Psoas muscle (tissue), 7 donors: ENCODE measurements at regions not wholly inside any gene's neighbourhood (a gene's known extent, or its start where the extent isn't known, plus 50 kb on each side); places are given as distances from the start of the nearest gene placed in this dataset.

Experiments
- ATAC-seq, 4 donors: fragments of 200-7000 bp; cut with Tn5 transposase; one replicate each; pipeline ENCODE4 v1.9.1; 2020; ENCODE audit warnings: moderate library complexity in 3 of 4, mild to moderate bottlenecking in 2 of 4
- DNase-seq, 2 donors: peaks; one replicate each; pipeline ENCODE4 v3.0.0-alpha.2; 2020
- H3K27ac ChIP-seq: fragments of 200-600 bp; one replicate; pipeline ENCODE4 v1.8.0; 2022
- H3K27me3 ChIP-seq, 3 donors: fragments of 200-600 bp in 1 of 3; one replicate each; pipeline versions ENCODE4 v1.6.1 to v1.8.0; 2013 to 2022; ENCODE audit warnings: low read length in 2 of 3, mild to moderate bottlenecking in 2 of 3, moderate library complexity in 1 of 3; ENCODE audit not compliant: insufficient read depth in 3 of 3
- H3K36me3 ChIP-seq, 2 donors: fragments of 200-600 bp in 1 of 2; one replicate each; pipeline versions ENCODE4 v1.6.1 to v1.8.0; 2013 to 2022; ENCODE audit warnings: low read depth in 1 of 2, mild to moderate bottlenecking in 1 of 2, moderate library complexity in 1 of 2; ENCODE audit not compliant: insufficient read depth in 1 of 2
- H3K4me1 ChIP-seq: fragments of 200-600 bp; one replicate; pipeline ENCODE4 v1.8.0; 2022
- H3K4me3 ChIP-seq: fragments of 200-600 bp; one replicate; pipeline ENCODE4 v1.8.0; 2022; ENCODE audit warnings: mild to moderate bottlenecking
- H3K9me3 ChIP-seq: fragments of 200-600 bp; one replicate; pipeline ENCODE4 v1.8.0; 2022
- WGBS, 3 donors: extraction: QIAGEN DNeasy Blood & Tissue Kit; methylation state at CpG; one replicate each; pipeline versions ENCODE4 v1.1.6 to v1.1.7; 2013; 5-methylcytosine and 5-hydroxymethylcytosine counted together
- intact Hi-C, 2 donors: fragments of 100-400 bp; cut with DNase I; formaldehyde crosslinking; loops; one replicate each; pipeline versions ENCODE4 v1.11.0 to v1.14.2; 2022
- TF ChIP-seq, protein P1 (sequence below): fragments of 200-600 bp; IDR thresholded peaks from one replicate; pipeline ENCODE4 v1.8.0; 2022; ENCODE audit warnings: antibody characterized with exemption
- donor health status: healthy with polysubstance abuse.
- donor health status: DM: no; HTN: no; CAD: no; lungs with moderate emphysema.
- donor health status: Bipolar disorder and iron deficiency.
- donor health status: healthy.
- donor health status: DM: yes; HTN: yes; CAD: no.
- donor health status: DM: no; HTN: no; CAD: no.
- donor health status: DM: yes; HTN: yes; CAD: no.

GRCh38 chr4:155564086-155564485 is 102.6 kb upstream of the GUCY1A1 start:
- TF ChIP-seq, protein P1, sequence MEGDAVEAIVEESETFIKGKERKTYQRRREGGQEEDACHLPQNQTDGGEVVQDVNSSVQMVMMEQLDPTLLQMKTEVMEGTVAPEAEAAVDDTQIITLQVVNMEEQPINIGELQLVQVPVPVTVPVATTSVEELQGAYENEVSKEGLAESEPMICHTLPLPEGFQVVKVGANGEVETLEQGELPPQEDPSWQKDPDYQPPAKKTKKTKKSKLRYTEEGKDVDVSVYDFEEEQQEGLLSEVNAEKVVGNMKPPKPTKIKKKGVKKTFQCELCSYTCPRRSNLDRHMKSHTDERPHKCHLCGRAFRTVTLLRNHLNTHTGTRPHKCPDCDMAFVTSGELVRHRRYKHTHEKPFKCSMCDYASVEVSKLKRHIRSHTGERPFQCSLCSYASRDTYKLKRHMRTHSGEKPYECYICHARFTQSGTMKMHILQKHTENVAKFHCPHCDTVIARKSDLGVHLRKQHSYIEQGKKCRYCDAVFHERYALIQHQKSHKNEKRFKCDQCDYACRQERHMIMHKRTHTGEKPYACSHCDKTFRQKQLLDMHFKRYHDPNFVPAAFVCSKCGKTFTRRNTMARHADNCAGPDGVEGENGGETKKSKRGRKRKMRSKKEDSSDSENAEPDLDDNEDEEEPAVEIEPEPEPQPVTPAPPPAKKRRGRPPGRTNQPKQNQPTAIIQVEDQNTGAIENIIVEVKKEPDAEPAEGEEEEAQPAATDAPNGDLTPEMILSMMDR, result no peak
- 68 to 77% (median 74%) methylated on average over 2 of the region's 2 CpGs for WGBS, 3 donors
- no peaks in the 10 kb centered on the region for H3K36me3 ChIP-seq
- no peak overlapping the region for H3K27ac ChIP-seq
- no peaks in the 10 kb centered on the region for H3K27me3 ChIP-seq
- ATAC-seq, result no peak
- no peaks in the 10 kb centered on the region for H3K4me1 ChIP-seq
- H3K9me3 ChIP-seq, result no peaks in the 10 kb centered on the region
- no peak for DNase-seq
- intact Hi-C loops, result no loop called here
- H3K4me3 ChIP-seq, result no peak overlapping the region

DNA sequence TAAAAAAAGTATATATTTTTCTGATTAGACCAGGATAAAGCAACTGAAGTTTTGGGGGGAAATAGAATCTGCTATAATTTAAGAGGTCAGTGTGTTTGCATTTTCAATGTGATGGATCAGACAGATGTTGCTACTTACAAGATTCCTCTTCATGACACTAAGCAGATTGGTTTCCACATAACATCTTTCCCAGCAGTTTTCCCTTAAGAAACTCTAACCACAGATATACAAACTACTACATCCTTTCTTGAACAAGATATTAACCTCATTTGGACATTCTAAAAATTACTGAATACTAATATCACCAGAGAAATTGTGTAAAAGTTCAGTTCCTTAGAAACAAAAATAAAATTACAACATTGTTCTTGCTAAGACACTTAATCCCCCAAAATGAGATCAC is 106.7 kb upstream of the GUCY1A1 start:
- no peaks in the 10 kb centered on the region for H3K36me3 ChIP-seq
- H3K27me3 ChIP-seq, result no peaks in the 10 kb centered on the region
- H3K9me3 ChIP-seq, result no peaks in the 10 kb centered on the region
- DNase-seq (no peak), ATAC-seq (no peak)
- TF ChIP-seq, protein P1, result no peak
- intact Hi-C loops, result no loop called here
- H3K4me1 ChIP-seq, result no peaks in the 10 kb centered on the region
- H3K4me3 ChIP-seq, result no peak overlapping the region
- H3K27ac ChIP-seq, result no peak overlapping the region

DNA sequence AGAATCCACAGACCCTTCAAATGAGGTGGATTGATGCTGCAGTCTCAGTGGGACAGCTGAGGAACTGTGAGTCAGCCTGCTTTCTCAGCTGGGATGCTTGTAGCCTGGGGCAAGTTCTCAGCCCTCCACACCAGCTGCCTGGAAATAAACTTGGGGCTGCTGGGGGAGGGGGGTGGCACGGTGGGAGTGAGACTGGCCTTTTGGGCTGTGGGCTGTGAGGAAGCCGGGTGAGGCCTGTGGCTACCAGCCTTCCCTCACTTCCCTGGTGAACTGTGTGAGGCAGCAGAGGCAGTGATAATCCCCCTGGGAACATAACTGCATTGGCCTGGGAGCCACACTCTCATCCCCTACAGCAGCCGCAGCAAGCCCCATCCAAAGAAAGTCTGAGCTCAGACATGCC is 114.5 kb upstream of the GUCY1A1 start:
- TF ChIP-seq, protein P1, result no peak
- no peak for ATAC-seq

GRCh38 chr4:155548173-155548572 is 118.5 kb upstream of the GUCY1A1 start:
- no peak overlapping the region for H3K4me3 ChIP-seq
- no peaks in the 10 kb centered on the region for H3K9me3 ChIP-seq
- intact Hi-C loops, result no loop called here
- H3K27ac ChIP-seq, result no peak overlapping the region
- TF ChIP-seq, protein P1, result no peak
- peak in 1 of 4 donors; percentile 56 for ATAC-seq
- no peaks in the 10 kb centered on the region for H3K27me3 ChIP-seq
- DNase-seq, result no peak
- H3K36me3 ChIP-seq, result no peaks in the 10 kb centered on the region
- WGBS, 3 donors, result 9 to 30% (median 23%) methylated on average over 2 of the region's 2 CpGs
- H3K4me1 ChIP-seq, result no peaks in the 10 kb centered on the region

More for the DNA sequence above, 114.5 kb upstream of the GUCY1A1 start:
- DNase-seq, result no peak
- H3K36me3 ChIP-seq, result no peaks in the 10 kb centered on the region
- intact Hi-C loops, result no loop called here
- no peaks in the 10 kb centered on the region for H3K4me1 ChIP-seq
- no peaks in the 10 kb centered on the region for H3K9me3 ChIP-seq
- H3K27me3 ChIP-seq, result no peaks in the 10 kb centered on the region
- WGBS, 3 donors, result 84 to 95% (median 93%) methylated on average over 3 of the region's 3 CpGs
- no peak overlapping the region for H3K27ac ChIP-seq
- no peak overlapping the region for H3K4me3 ChIP-seq

DNA sequence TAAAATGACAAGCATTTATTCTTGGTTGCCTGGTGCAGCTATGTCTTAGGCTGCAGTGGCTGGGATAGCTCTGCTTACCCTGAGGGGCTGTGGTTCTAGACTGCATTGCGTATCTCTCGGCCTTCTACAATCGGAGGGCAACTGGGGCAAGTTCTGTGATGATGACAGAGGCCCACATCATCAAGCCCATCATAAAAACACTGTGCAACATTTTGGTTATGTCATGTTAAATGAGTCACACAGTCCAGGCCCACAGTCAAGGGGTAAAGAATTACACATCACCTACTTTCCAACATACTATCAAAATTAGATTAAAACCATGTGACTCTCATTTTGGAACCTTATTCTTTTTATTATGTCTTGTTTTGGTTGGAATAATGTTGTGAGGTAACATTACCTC is 120.2 kb upstream of the GUCY1A1 start:
- DNase-seq (no peak), ATAC-seq (no peak)
- WGBS, 3 donors, result 95 to 100% (median 100%) methylated on average over 3 of the region's 3 CpGs
- TF ChIP-seq, protein P1, result no peak
- no peaks in the 10 kb centered on the region for H3K9me3 ChIP-seq
- H3K4me3 ChIP-seq, result no peak overlapping the region
- H3K36me3 ChIP-seq, result no peaks in the 10 kb centered on the region
- no peaks in the 10 kb centered on the region for H3K4me1 ChIP-seq
- intact Hi-C loops, result no loop called here
- H3K27me3 ChIP-seq, result no peaks in the 10 kb centered on the region
- no peak overlapping the region for H3K27ac ChIP-seq
